ENCODE measurements at regions not wholly inside any gene's neighbourhood (a gene's known extent, or its start where the extent isn't known, plus 50 kb on each side); places are given as distances from the start of the nearest gene placed in this dataset.

DNA sequence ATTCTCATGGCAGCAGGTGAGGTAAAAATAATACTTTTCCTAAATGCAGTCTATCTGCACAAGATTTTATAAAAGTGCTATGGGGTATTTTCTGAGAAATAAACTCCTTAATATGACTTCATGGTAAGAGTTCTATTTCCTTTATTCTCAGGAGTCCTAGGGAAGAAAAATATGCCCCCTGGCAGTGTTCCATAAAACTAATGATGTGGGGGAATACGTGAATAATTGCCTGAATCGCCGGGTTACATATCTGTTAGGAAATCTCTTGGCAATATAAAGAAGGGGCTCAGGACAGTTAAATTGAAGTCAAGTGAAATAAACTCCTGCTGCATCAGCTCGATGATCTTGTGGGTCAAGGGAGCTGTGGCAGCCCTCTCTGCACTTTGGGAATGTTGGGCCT, 229.7 kb downstream of the MAFB start:
- Histone ChIP-seq H3K36me3 (no peaks in the 10 kb centered on the region), H3K27me3 (replicated peaks) (no peaks in the 10 kb centered on the region; the same call in 1 of the 2 replicates), H3K4me3 (no peak overlapping the region), H3K27ac (no peak overlapping the region), H3K4me1 (replicated peaks) (no peaks in the 10 kb centered on the region), H3K9me3 (replicated peaks) (no peaks in the 10 kb centered on the region)
- no peak for DNase-seq (ENCODE audit: low read depth in 1 of 2, low spot score in 2 of 2)

- no peak for DNase-seq (ENCODE audit: low read depth in 1 of 2, low spot score in 2 of 2)
- no peaks in the 10 kb centered on the region for H3K36me3 ChIP-seq
- H3K27ac ChIP-seq = no peak overlapping the region
- no peaks in the 10 kb centered on the region for H3K4me1 ChIP-seq (replicated peaks)
- no peaks in the 10 kb centered on the region; the same call in 1 of the 2 replicates for H3K27me3 ChIP-seq (replicated peaks)
- no peak overlapping the region for H3K4me3 ChIP-seq
- H3K9me3 ChIP-seq (replicated peaks) = no peaks in the 10 kb centered on the region
These were observed 231.6 kb downstream of the MAFB start for GRCh38 chr20:40457404-40457803.

DNA sequence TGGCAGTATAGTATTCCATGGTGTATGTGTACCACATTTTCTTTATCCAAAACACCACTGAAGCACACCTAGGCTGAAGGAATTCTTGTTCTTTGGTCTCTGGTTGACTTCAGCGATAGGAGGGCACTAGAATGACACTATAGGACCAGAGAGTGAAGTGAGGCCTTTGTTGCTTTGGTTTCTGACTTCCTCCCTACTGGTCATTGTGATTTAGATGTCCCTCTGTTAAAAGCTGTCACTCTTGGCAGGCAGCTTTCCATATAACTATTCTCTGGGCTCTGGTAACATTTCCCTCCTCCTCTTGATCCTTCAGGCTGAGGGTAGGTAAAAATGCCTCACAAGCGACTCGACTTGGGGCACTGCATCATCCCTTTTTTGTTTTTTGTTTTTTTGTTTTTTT, 236.3 kb downstream of the MAFB start:
- Histone ChIP-seq H3K4me3 (no peak overlapping the region), H3K36me3 (no peaks in the 10 kb centered on the region), H3K27ac (no peak overlapping the region), H3K27me3 (replicated peaks) (peaks cover 5% of the 10 kb centered on the region), H3K4me1 (replicated peaks) (no peaks in the 10 kb centered on the region), H3K9me3 (replicated peaks) (no peaks in the 10 kb centered on the region)
- DNase-seq (ENCODE audit: low read depth in 1 of 2, low spot score in 2 of 2) = no peak

GRCh38 chr20:40451552-40451951, 237.5 kb downstream of the MAFB start:
- Histone ChIP-seq H3K4me3 (no peak overlapping the region), H3K27ac (no peak overlapping the region), H3K36me3 (no peaks in the 10 kb centered on the region), H3K27me3 (replicated peaks) (peaks cover 5% of the 10 kb centered on the region), H3K4me1 (replicated peaks) (no peaks in the 10 kb centered on the region), H3K9me3 (replicated peaks) (no peaks in the 10 kb centered on the region)
- DNase-seq (ENCODE audit: low read depth in 1 of 2, low spot score in 2 of 2) = no peak

DNA sequence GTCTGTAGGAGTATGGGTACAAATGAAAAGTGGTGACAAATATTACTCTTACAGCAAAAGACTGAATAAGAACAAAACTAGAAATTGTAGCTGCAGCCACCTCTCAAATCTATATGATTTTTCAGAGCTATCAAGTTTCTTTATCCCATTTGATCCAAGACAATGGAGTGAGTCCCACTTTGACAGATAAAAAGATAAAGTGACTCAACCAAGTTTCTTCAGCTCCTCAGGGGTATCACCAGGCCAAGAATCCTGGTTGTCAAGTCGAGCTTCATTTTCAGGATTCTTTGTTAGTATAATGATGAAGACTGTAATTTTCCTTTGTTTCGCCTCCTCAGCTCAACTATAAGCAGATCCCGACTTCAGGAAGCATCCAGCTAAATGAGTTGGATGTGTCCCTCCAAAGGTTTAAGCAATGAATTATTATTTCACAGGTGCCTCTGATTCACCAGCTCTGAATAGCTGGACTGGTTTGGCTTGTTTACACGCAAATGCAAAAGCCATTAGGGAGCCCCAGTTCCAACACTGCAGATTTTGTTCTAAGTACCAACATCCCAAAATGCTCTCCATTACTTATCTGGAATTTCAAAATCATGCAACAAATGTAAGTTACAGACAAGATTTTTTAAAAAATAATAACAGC, 238.9 kb downstream of the MAFB start:
- no peak for DNase-seq (ENCODE audit: low read depth in 1 of 2, low spot score in 2 of 2)
- Histone ChIP-seq H3K9me3 (replicated peaks) (no peaks in the 10 kb centered on the region), H3K36me3 (no peaks in the 10 kb centered on the region), H3K4me1 (replicated peaks) (no peaks in the 10 kb centered on the region), H3K27ac (no peak overlapping the region), H3K4me3 (no peak overlapping the region), H3K27me3 (replicated peaks) (peaks cover 5% of the 10 kb centered on the region)

DNA sequence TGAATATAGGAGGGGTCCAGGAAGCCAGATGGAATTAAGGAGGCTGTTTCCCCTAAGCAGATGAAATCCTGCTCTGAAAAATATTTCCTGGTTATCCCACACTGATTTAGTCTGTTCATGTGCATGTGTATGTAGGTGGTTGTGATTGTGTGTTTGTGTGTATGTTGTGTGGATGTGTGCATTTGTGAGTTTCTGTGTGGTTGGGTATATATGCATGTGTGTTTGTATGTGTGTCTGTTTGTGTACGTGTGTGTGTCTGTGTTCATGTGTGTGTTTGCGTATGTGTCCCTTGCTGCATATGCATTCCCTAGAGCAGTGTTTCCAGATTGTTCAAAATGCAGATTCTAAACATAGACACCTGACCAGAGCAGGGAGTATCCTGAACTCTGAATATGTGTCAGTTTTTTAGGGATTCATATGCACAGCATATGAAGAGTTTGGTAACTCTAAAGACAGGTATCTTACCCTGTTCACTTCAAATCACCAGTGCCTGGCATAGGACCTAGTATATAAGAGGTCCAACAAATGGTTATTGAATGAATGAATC, 239.8 kb downstream of the MAFB start:
- Histone ChIP-seq H3K9me3 (replicated peaks) (no peaks in the 10 kb centered on the region), H3K27me3 (replicated peaks) (peaks cover 5% of the 10 kb centered on the region), H3K27ac (no peak overlapping the region), H3K4me3 (no peak overlapping the region), H3K36me3 (no peaks in the 10 kb centered on the region), H3K4me1 (replicated peaks) (no peaks in the 10 kb centered on the region)
- no peak for DNase-seq (ENCODE audit: low read depth in 1 of 2, low spot score in 2 of 2)

DNA sequence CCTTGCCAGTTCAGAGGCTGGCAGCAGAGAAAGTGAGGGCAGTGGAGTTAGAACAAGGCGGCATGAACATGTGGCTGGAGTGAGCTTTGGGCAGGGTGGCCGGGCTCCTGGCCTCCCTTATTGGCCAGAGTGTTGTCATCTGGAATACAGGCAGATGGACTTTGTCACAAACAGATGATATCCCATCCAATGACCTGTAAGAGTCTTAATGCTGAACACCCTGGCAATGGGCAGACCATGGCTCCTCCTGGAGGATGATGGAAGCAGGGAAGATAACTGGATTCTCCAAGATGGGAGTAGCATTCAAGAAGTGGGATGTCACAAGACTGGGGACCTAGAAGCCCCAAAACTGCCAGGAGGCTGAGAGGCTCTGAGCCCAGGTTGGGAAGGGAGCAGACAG, 242.1 kb downstream of the MAFB start:
- H3K36me3 ChIP-seq = no peaks in the 10 kb centered on the region
- no peak for DNase-seq (ENCODE audit: low read depth in 1 of 2, low spot score in 2 of 2)
- H3K4me1 ChIP-seq (replicated peaks) = no peaks in the 10 kb centered on the region
- H3K27ac ChIP-seq = no peak overlapping the region
- H3K9me3 ChIP-seq (replicated peaks) = no peaks in the 10 kb centered on the region
- no peak overlapping the region for H3K4me3 ChIP-seq
- H3K27me3 ChIP-seq (replicated peaks) = peaks cover 5% of the 10 kb centered on the region

DNA sequence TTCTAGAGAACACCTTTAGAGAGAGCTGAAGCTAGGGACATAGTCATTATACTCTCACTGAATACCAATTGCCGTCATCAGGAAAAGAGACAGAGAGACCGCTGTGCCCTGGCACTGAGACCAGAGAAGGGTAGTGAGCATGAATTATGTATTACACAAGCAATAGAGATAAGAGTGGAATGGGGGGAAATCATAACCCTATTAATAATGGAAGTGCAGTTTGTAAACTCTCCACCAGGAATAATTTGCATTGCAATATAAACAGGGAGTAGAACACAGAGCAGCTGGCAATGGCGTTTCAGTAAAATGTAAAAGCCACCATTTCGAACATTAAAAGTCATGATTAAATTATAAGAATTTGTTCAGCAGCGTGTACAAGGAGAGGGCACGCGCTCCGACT, 244.5 kb downstream of the MAFB start:
- H3K36me3 ChIP-seq = no peaks in the 10 kb centered on the region
- no peaks in the 10 kb centered on the region for H3K27me3 ChIP-seq (replicated peaks)
- no peak overlapping the region for H3K4me3 ChIP-seq
- DNase-seq (ENCODE audit: low read depth in 1 of 2, low spot score in 2 of 2) = no peak
- no peaks in the 10 kb centered on the region for H3K9me3 ChIP-seq (replicated peaks)
- no peaks in the 10 kb centered on the region for H3K4me1 ChIP-seq (replicated peaks)
- no peak overlapping the region for H3K27ac ChIP-seq

GRCh38 chr20:40443753-40444152, 245.3 kb downstream of the MAFB start:
- Histone ChIP-seq H3K9me3 (replicated peaks) (no peaks in the 10 kb centered on the region), H3K27me3 (replicated peaks) (no peaks in the 10 kb centered on the region), H3K4me1 (replicated peaks) (no peaks in the 10 kb centered on the region), H3K27ac (no peak overlapping the region), H3K36me3 (no peaks in the 10 kb centered on the region), H3K4me3 (no peak overlapping the region)
- no peak for DNase-seq (ENCODE audit: low read depth in 1 of 2, low spot score in 2 of 2)

- Histone ChIP-seq H3K4me1 (replicated peaks) (no peaks in the 10 kb centered on the region), H3K9me3 (replicated peaks) (no peaks in the 10 kb centered on the region), H3K4me3 (no peak overlapping the region), H3K27me3 (replicated peaks) (no peaks in the 10 kb centered on the region), H3K27ac (no peak overlapping the region), H3K36me3 (no peaks in the 10 kb centered on the region)
- no peak for DNase-seq (ENCODE audit: low read depth in 1 of 2, low spot score in 2 of 2)
These were observed 246.7 kb downstream of the MAFB start for GRCh38 chr20:40442181-40442963.

DNA sequence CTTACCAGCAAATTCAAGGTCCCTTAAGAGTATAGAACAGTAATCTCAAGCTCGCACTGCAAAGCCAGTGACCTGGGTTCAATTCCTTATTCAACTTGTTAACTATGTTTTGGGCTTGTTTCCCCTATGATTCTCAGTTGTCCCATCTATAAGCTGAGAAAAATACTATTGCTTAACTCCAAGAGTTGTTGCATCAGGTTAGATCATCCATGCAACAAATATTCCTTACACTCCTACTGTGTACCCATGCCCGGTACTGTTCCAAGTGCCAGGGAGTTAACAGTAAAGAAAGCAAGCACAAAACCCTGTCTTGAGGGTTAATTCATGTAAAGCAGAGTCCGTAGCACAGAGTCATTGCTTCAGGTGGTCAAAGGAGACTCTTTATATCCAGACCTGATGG, 247.3 kb downstream of the MAFB start:
- Histone ChIP-seq H3K27ac (no peak overlapping the region), H3K36me3 (no peaks in the 10 kb centered on the region), H3K9me3 (replicated peaks) (no peaks in the 10 kb centered on the region), H3K4me1 (replicated peaks) (no peaks in the 10 kb centered on the region), H3K27me3 (replicated peaks) (no peaks in the 10 kb centered on the region), H3K4me3 (no peak overlapping the region)
- no peak for DNase-seq (ENCODE audit: low read depth in 1 of 2, low spot score in 2 of 2)

DNA sequence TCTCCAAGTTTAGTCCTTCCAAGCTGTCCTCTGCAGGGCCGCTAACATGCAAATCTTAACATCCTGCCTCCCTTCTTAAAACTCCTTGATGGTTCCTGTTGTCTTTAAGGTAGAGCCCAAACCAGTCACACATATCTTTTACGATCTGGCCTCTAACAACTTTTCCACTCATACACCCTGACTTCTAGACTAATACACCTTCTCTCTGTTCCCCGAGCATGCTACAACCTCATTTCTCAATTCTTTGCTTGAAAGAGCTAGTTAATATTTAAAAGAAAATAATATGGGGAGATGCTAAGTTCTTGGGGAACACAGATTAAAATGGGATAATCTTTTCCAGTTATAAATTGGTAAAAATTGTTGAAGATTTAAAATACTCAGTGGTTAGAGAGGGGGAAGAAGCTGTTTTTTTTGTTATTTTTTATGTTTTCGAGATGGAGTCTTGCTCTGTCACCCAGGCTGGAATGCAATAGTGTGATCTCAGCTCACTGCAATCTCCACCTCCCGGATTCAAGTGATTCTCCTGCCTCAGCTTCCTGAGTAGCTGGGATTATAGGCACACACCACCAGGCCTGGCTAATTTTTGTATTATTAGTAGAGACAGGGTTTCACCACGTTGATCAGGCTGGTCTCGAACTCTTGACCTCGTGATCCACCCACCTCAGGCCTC, 250.7 kb downstream of the MAFB start:
- DNase-seq (ENCODE audit: low read depth in 1 of 2, low spot score in 2 of 2) = no peak
- H3K27me3 ChIP-seq (replicated peaks) = no peaks in the 10 kb centered on the region
- H3K9me3 ChIP-seq (replicated peaks) = no peaks in the 10 kb centered on the region
- no peak overlapping the region for H3K27ac ChIP-seq
- no peak overlapping the region for H3K4me3 ChIP-seq
- H3K4me1 ChIP-seq (replicated peaks) = no peaks in the 10 kb centered on the region
- H3K36me3 ChIP-seq = no peaks in the 10 kb centered on the region

GRCh38 chr20:40436011-40436410, 253.0 kb downstream of the MAFB start:
- Histone ChIP-seq H3K4me3 (no peak overlapping the region), H3K27me3 (replicated peaks) (no peaks in the 10 kb centered on the region), H3K27ac (no peak overlapping the region), H3K4me1 (replicated peaks) (no peaks in the 10 kb centered on the region), H3K9me3 (replicated peaks) (no peaks in the 10 kb centered on the region), H3K36me3 (no peaks in the 10 kb centered on the region)
- no peak for DNase-seq (ENCODE audit: low read depth in 1 of 2, low spot score in 2 of 2)
